IMR-90 (cell line): ENCODE measurements at regions not wholly inside any gene's neighbourhood (a gene's known extent, or its start where the extent isn't known, plus 50 kb on each side); places are given as distances from the start of the nearest gene placed in this dataset.

Experiments
- ATAC-seq: fragments of 200-7000 bp; cut with Tn5 transposase; 2 replicates; pipeline ENCODE4 v1.9.1; 2020; ENCODE audit warnings: low read depth, mild to moderate bottlenecking, moderate library complexity
- BruUV-seq: library from RNA; stranded (reverse); fragments of 400-500 nt; replicated peaks from 2 replicates; lab custom pipeline; 2021; lab: Mats Ljungman, UMichigan
- CTCF ChIA-PET: fragments of 300-600 bp; formaldehyde crosslinking; extraction: SDS; loops from one replicate; lab custom pipeline; 2021; ENCODE audit warnings: antibody characterized with exemption; lab: Yijun Ruan, JAX
- POLR2A ChIA-PET: fragments of 300-600 bp; sonication (Branson Sonifier 250); formaldehyde crosslinking; loops from one replicate; lab custom pipeline; 2022; ENCODE audit warnings: antibody characterized with exemption; ENCODE audit not compliant: unreplicated experiment; lab: Charles Lee
- DNase-seq: peaks from one replicate; pipeline ENCODE4 v3.0.0; 2013
- H2AFZ ChIP-seq: replicated peaks from 2 replicates; pipeline ENCODE3; 2013; ENCODE audit warnings: low read length, mild to moderate bottlenecking; ENCODE audit not compliant: poor library complexity
- H2AK5ac ChIP-seq: 2 replicates; pipeline ENCODE4 v1.6.1; 2013; ENCODE audit warnings: low read depth, low read length, inconsistent platforms
- H2AK9ac ChIP-seq: replicated peaks from 2 replicates; pipeline ENCODE3; 2013; ENCODE audit warnings: mild to moderate bottlenecking, low read depth, low read length, moderate library complexity; ENCODE audit not compliant: poor library complexity
- H2BK120ac ChIP-seq: 2 replicates; pipeline ENCODE4 v1.6.1; 2013; ENCODE audit warnings: low read depth, low read length, inconsistent platforms
- H2BK15ac ChIP-seq: 3 replicates; pipeline ENCODE4 v1.6.1; 2013; ENCODE audit warnings: low read depth, low read length, inconsistent platforms
- H2BK20ac ChIP-seq: 2 replicates; pipeline ENCODE4 v1.6.1; 2013; ENCODE audit warnings: low read depth, mild to moderate bottlenecking, inconsistent platforms, low read length, moderate library complexity
- H2BK5ac ChIP-seq: 2 replicates; pipeline ENCODE4 v1.6.1; 2013; ENCODE audit warnings: mild to moderate bottlenecking, low read depth, low read length, inconsistent platforms; ENCODE audit not compliant: poor library complexity, severe bottlenecking
- H3K14ac ChIP-seq: replicated peaks from 2 replicates; pipeline ENCODE4 v1.6.1; 2013; ENCODE audit warnings: low read depth, low read length, inconsistent platforms
- H3K18ac ChIP-seq: 2 replicates; pipeline ENCODE4 v1.6.1; 2013; ENCODE audit warnings: low read depth, low read length, control low read depth
- H3K23ac ChIP-seq: 2 replicates; pipeline ENCODE4 v1.6.1; 2013; ENCODE audit warnings: low read depth, low read length, inconsistent platforms
- H3K27ac ChIP-seq: 2 replicates; pipeline ENCODE4 v1.5.1; 2013; ENCODE audit warnings: mild to moderate bottlenecking, control low read depth, low read length; ENCODE audit not compliant: insufficient read depth
- H3K27me3 ChIP-seq: 2 replicates; pipeline ENCODE4 v1.6.1; 2013; ENCODE audit warnings: low read length; ENCODE audit not compliant: control insufficient read depth, insufficient read depth
- H3K36me3 ChIP-seq: 2 replicates; pipeline ENCODE4 v1.6.1; 2013; ENCODE audit warnings: low read length, mixed read lengths; ENCODE audit not compliant: control insufficient read depth, insufficient read depth
- H3K4ac ChIP-seq: 2 replicates; pipeline ENCODE4 v1.6.1; 2013; ENCODE audit warnings: low read depth, low read length, inconsistent platforms
- H3K4me1 ChIP-seq: 2 replicates; pipeline ENCODE4 v1.6.1; 2013; ENCODE audit warnings: low read length, mixed read lengths; ENCODE audit not compliant: control insufficient read depth, insufficient read depth
- H3K4me2 ChIP-seq: 2 replicates; pipeline ENCODE4 v1.6.1; 2013; ENCODE audit warnings: low read depth, mild to moderate bottlenecking, control low read depth, low read length, moderate library complexity
- H3K4me3 ChIP-seq: 2 replicates; pipeline ENCODE4 v1.5.1; 2013; ENCODE audit warnings: low read depth, mild to moderate bottlenecking, control low read depth, low read length, moderate library complexity; ENCODE audit not compliant: insufficient read depth
- H3K56ac ChIP-seq: 2 replicates; pipeline ENCODE4 v1.6.1; 2013; ENCODE audit warnings: low read length, inconsistent platforms; ENCODE audit not compliant: insufficient read depth; ENCODE audit errors: extremely low read depth
- H3K79me1 ChIP-seq, 2 experiments: 2 replicates each; pipeline ENCODE4 v1.6.1; 2013; ENCODE audit warnings: low read length in 2 of 2, inconsistent platforms in 1 of 2, low read depth in 1 of 2
- H3K9ac ChIP-seq: 2 replicates; pipeline ENCODE4 v1.6.1; 2013; ENCODE audit warnings: low read depth, low read length, control low read depth
- H3K9me1 ChIP-seq: 2 replicates; pipeline ENCODE4 v1.6.1; 2013; ENCODE audit warnings: low read length, inconsistent platforms; ENCODE audit not compliant: insufficient read depth
- H3K9me3 ChIP-seq: 2 replicates; pipeline ENCODE4 v1.6.1; 2013; ENCODE audit warnings: low read length; ENCODE audit not compliant: control insufficient read depth, insufficient read depth
- H4K20me1 ChIP-seq: 2 replicates; pipeline ENCODE4 v1.6.1; 2013; ENCODE audit warnings: low read length, inconsistent platforms; ENCODE audit not compliant: insufficient read depth
- H4K5ac ChIP-seq: 2 replicates; pipeline ENCODE4 v1.6.1; 2013; ENCODE audit warnings: mild to moderate bottlenecking, low read depth, low read length, control low read depth
- H4K8ac ChIP-seq, 2 experiments: 2 replicates each; pipeline ENCODE4 v1.6.1; 2013; ENCODE audit warnings: low read depth in 2 of 2, low read length in 2 of 2, control low read depth in 1 of 2, inconsistent platforms in 1 of 2
- H4K91ac ChIP-seq: 2 replicates; pipeline ENCODE4 v1.6.1; 2013; ENCODE audit warnings: low read depth, low read length, inconsistent platforms; ENCODE audit not compliant: insufficient read depth
- BHLHE40 ChIP-seq: fragments of 150-350 bp; IDR thresholded peaks from 2 replicates; pipeline ENCODE4 v1.6.1; 2016; ENCODE audit warnings: mild to moderate bottlenecking, low read depth, low read length
- CEBPB ChIP-seq: IDR thresholded peaks from 2 replicates; pipeline ENCODE4 v1.6.1; 2012; ENCODE audit warnings: low read depth, low read length, improper control_type of control experiment
- CHD1 ChIP-seq: IDR thresholded peaks from 2 replicates; pipeline ENCODE4 v1.6.1; 2012; ENCODE audit warnings: low read depth, low read length, improper control_type of control experiment
- FOS ChIP-seq: fragments of 150-350 bp; IDR thresholded peaks from 2 replicates; pipeline ENCODE4 v1.6.1; 2016; ENCODE audit warnings: low read depth, low read length
- MAFK ChIP-seq: IDR thresholded peaks from 2 replicates; pipeline ENCODE4 v1.6.1; 2012; ENCODE audit warnings: low read depth, low read length, improper control_type of control experiment
- MAZ ChIP-seq: IDR thresholded peaks from 2 replicates; pipeline ENCODE4 v1.6.1; 2012; ENCODE audit warnings: low read depth, mild to moderate bottlenecking, low read length, improper control_type of control experiment, moderate library complexity, borderline replicate concordance
- MXI1 ChIP-seq: IDR thresholded peaks from 2 replicates; pipeline ENCODE4 v1.6.1; 2012; ENCODE audit warnings: low read depth, mild to moderate bottlenecking, low read length, moderate library complexity, borderline replicate concordance
- NFE2L2 ChIP-seq: fragments of 150-350 bp; IDR thresholded peaks from 2 replicates; pipeline ENCODE4 v1.6.1; 2016; ENCODE audit warnings: low read depth, mild to moderate bottlenecking, low read length
- POLR2A ChIP-seq: IDR thresholded peaks from 2 replicates; pipeline ENCODE4 v1.6.1; 2012; ENCODE audit warnings: mild to moderate bottlenecking, low read depth, low read length
- RAD21 ChIP-seq: IDR thresholded peaks from 2 replicates; pipeline ENCODE4 v1.6.1; 2012; ENCODE audit warnings: low read length, improper control_type of control experiment
- RCOR1 ChIP-seq: IDR thresholded peaks from 2 replicates; pipeline ENCODE4 v1.6.1; 2012; ENCODE audit warnings: mild to moderate bottlenecking, low read length, improper control_type of control experiment; ENCODE audit not compliant: insufficient replicate concordance
- RFX5 ChIP-seq: IDR thresholded peaks from 2 replicates; pipeline ENCODE4 v1.8.0; 2012; ENCODE audit warnings: low read depth, mild to moderate bottlenecking, low read length, moderate library complexity
- SMC3 ChIP-seq: fragments of 150-350 bp; IDR thresholded peaks from 2 replicates; pipeline ENCODE4 v1.6.1; 2016; ENCODE audit warnings: low read depth, mild to moderate bottlenecking, antibody characterized with exemption, low read length, moderate library complexity
- WGBS, 2 experiments: methylation state at CpG; one replicate each; pipeline versions ENCODE4 v1.1.5 to v1.1.7; 2013; ENCODE audit warnings: missing lambda C conversion rate in 2 of 2; ENCODE audit not compliant: insufficient read length in 1 of 2; ENCODE audit errors: extremely low coverage in 2 of 2; 5-methylcytosine and 5-hydroxymethylcytosine counted together
- dilution Hi-C: fragments of 300-500 bp; cut with HindIII; formaldehyde crosslinking; loops from one replicate; pipeline ENCODE4 v1.14.3; 2018; ENCODE audit warnings: low sequenced_read_pairs; ENCODE audit not compliant: unreplicated experiment
- in situ Hi-C: fragments of 300-500 bp; cut with MboI; formaldehyde crosslinking; loops from 3 replicates; pipeline ENCODE4 v1.14.3; 2019; ENCODE audit warnings: low sequenced_read_pairs, inconsistent platforms, mixed read lengths
- intact Hi-C: fragments of 100-400 bp; cut with micrococcal nuclease; formaldehyde crosslinking; loops from 2 replicates; pipeline ENCODE4 v1.10.0; 2022
- TF ChIP-seq, protein P1 (sequence below): fragments of 150-350 bp; IDR thresholded peaks from 2 replicates; pipeline ENCODE4 v1.6.1; 2017; ENCODE audit warnings: mild to moderate bottlenecking, antibody characterized with exemption, low read length, low read depth
- TF ChIP-seq, protein P2 (sequence below): conservative IDR thresholded peaks from 2 replicates; pipeline ENCODE4 v1.5.1; 2012; ENCODE audit warnings: mild to moderate bottlenecking, low read depth, low read length, improper control_type of control experiment
- TF ChIP-seq, protein P3 (sequence below): fragments of 150-350 bp; IDR thresholded peaks from 2 replicates; pipeline ENCODE4 v1.6.1; 2016; ENCODE audit warnings: low read depth, mild to moderate bottlenecking, low read length, moderate library complexity, borderline replicate concordance

DNA sequence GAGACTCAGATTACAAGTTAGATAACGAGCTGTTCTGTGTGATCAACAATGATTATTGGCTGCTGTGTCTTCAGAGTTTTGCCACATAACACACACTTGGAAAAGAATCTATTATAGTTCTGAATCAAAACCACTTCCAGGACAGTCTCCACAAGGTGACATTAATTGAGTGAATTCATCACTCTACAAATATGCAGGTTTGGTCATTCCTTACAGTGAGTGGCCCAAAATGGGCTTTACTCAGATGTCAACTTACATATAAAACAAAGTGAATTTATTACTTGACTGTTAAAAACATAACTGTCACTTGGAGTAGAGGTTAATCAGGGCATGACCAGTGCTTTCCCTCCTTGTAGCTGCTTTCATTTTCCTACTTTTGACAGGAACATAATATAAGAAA lies 984.3 kb downstream of the REEP3 start:
- CTCF ChIA-PET, result no interaction called here
- no TSS peak for BruUV-seq
- dilution Hi-C loops, result no loop called here
- Histone ChIP-seq H3K4me1 (no peaks in the 10 kb centered on the region), H2AK9ac (no peak overlapping the region), H4K91ac (no peak overlapping the region), H3K9ac (no peak overlapping the region), H2BK15ac (no peak overlapping the region), H4K5ac (no peak overlapping the region), H3K79me1 (no peaks in the 10 kb centered on the region), H3K23ac (no peak overlapping the region), H3K9me1 (no peaks in the 10 kb centered on the region), H4K8ac (no peak overlapping the region), H4K20me1 (no peaks in the 10 kb centered on the region), H3K27ac (no peak overlapping the region), H2BK5ac (no peak overlapping the region), H3K4me3 (no peak overlapping the region), H3K36me3 (no peaks in the 10 kb centered on the region), H2BK120ac (no peak overlapping the region), H3K56ac (no peak overlapping the region), H3K4me2 (no peak overlapping the region), H3K4ac (no peak overlapping the region), H2BK20ac (no peak overlapping the region), H3K9me3 (no peaks in the 10 kb centered on the region), H3K14ac (no peak overlapping the region), H3K18ac (no peak overlapping the region), H3K27me3 (no peaks in the 10 kb centered on the region), H2AFZ (no peak overlapping the region), H2AK5ac (no peak overlapping the region)
- no peak for DNase-seq
- TF ChIP-seq CHD1 (no peak), BHLHE40 (no peak), CEBPB (no peak), MXI1 (no peak), RAD21 (no peak), NFE2L2 (no peak), FOS (no peak), MAZ (no peak), RFX5 (no peak), POLR2A (no peak), SMC3 (no peak), RCOR1 (no peak), MAFK (no peak)
- TF ChIP-seq, protein P1, sequence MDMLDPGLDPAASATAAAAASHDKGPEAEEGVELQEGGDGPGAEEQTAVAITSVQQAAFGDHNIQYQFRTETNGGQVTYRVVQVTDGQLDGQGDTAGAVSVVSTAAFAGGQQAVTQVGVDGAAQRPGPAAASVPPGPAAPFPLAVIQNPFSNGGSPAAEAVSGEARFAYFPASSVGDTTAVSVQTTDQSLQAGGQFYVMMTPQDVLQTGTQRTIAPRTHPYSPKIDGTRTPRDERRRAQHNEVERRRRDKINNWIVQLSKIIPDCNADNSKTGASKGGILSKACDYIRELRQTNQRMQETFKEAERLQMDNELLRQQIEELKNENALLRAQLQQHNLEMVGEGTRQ, result no peak
- TF ChIP-seq, protein P2, sequence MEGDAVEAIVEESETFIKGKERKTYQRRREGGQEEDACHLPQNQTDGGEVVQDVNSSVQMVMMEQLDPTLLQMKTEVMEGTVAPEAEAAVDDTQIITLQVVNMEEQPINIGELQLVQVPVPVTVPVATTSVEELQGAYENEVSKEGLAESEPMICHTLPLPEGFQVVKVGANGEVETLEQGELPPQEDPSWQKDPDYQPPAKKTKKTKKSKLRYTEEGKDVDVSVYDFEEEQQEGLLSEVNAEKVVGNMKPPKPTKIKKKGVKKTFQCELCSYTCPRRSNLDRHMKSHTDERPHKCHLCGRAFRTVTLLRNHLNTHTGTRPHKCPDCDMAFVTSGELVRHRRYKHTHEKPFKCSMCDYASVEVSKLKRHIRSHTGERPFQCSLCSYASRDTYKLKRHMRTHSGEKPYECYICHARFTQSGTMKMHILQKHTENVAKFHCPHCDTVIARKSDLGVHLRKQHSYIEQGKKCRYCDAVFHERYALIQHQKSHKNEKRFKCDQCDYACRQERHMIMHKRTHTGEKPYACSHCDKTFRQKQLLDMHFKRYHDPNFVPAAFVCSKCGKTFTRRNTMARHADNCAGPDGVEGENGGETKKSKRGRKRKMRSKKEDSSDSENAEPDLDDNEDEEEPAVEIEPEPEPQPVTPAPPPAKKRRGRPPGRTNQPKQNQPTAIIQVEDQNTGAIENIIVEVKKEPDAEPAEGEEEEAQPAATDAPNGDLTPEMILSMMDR, result no peak
- TF ChIP-seq, protein P3, sequence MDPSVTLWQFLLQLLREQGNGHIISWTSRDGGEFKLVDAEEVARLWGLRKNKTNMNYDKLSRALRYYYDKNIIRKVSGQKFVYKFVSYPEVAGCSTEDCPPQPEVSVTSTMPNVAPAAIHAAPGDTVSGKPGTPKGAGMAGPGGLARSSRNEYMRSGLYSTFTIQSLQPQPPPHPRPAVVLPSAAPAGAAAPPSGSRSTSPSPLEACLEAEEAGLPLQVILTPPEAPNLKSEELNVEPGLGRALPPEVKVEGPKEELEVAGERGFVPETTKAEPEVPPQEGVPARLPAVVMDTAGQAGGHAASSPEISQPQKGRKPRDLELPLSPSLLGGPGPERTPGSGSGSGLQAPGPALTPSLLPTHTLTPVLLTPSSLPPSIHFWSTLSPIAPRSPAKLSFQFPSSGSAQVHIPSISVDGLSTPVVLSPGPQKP, result no peak
- in situ Hi-C loops, result no loop called here
- no peak for ATAC-seq
- intact Hi-C loops, result no loop called here
- POLR2A ChIA-PET, result no interaction called here
- no CpG with 5 or more reads among the region's 1 CpG for WGBS, 2 experiments
